Anterior cingulate cortex (tissue), 58 donors: ENCODE measurements at regions not wholly inside any gene's neighbourhood (a gene's known extent, or its start where the extent isn't known, plus 50 kb on each side); places are given as distances from the start of the nearest gene placed in this dataset.
A peak's percentile ranks its signal among the peaks of the same experiment; 100 is the strongest.

ENCODE experiments used
- DNase-seq, 58 donors: peaks; one replicate each; lab custom pipeline; 2025; lab: John Stamatoyannopoulos, UW

- no peak for DNase-seq
These were observed 363.0 kb downstream of the MID1IP1 start for GRCh38 chrX:39164212-39164611.

- DNase-seq = no peak
These were observed 363.9 kb downstream of the MID1IP1 start for GRCh38 chrX:39165185-39165584.

GRCh38 chrX:39165773-39166172, 364.5 kb downstream of the MID1IP1 start:
- no peak for DNase-seq

DNA sequence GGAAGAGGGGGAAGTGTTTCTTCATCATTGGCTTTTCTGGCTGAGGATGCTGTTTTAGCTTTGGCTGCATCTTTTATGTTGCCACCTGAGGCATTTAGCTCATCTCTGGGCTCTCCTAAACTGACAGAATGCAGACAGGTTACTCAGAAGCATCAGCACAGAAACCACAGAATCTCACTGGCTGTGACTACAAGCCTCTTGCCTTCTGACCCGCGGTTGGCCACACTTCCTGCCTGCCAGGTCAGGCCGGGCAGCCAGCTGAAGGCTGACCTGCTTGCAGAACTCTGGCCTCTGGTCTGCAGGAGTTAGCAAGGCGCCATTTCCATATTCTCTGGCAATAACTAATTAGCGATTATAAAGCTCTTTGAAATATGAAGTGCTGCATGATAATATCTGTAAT, 366.5 kb downstream of the MID1IP1 start:
- DNase-seq = no peak

DNA sequence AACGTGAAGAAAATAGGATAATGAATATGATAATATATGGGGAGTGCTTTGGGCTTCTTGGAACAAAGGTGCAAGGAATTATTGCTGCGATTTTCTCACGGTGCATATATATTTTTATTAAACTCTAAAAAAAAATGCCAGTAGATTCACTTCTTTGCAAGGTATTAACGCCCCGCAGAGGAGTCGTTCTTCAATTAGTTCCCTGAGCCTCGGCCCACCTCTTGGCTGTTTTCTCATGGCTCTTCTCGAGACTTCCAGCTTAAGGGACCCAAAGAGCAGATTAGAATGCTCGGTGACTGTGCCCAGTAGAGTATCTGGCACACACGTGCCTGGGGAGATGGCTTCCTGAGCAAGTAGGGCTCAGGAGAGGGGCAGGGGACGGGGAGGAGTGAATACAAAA, 367.4 kb downstream of the MID1IP1 start:
- DNase-seq = no peak

- DNase-seq = no peak
These were observed 368.7 kb downstream of the MID1IP1 start for GRCh38 chrX:39169976-39170375.

DNA sequence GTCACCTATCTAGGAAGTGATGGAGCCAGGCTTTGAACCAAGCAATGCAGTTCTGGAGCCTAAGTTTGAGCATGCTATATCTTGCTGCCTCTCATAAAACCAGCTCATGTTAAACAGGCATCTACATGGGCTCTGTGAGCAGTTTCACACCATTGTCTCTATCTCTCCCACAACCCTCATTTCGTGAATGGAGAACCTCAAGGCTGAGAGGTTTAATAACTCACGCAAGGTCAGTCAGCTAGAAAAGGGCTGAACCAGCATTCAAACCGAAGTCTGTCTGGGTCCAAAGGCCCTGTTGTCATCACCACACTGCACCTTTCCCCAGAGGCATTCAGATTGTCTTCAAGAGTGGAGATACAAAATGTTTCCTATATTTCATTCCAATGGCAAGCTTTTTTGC, 369.2 kb downstream of the MID1IP1 start:
- DNase-seq = no peak

GRCh38 chrX:39171686-39172085, 370.4 kb downstream of the MID1IP1 start:
- DNase-seq = no peak

DNA sequence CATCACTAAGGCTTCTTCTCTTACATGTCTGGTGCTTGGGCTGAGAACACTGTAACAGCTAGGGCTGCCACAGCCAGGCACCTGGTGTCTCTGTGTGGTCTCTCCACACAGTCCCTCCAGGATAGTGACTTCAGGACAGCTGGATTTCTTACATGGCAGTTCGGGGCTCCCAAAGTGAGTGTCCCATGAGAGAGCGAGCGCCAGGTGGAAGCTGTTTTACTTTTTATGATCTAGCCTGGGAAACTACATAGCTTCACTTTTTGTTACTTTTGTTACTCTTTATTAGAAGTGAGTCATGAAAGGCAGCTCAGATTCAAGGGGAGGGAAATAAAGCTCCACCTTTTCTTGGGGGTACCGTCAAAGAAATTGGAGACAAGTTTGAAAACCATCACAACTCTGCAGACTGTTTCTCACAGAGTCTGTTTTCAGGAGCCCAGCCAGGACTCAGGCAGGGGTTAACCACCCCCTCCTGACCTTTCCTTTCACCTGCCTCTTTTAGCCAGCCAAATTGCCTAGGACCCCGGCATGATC, 373.0 kb downstream of the MID1IP1 start:
- DNase-seq = no peak

GRCh38 chrX:39174772-39175417, 373.6 kb downstream of the MID1IP1 start:
- no peak for DNase-seq

DNA sequence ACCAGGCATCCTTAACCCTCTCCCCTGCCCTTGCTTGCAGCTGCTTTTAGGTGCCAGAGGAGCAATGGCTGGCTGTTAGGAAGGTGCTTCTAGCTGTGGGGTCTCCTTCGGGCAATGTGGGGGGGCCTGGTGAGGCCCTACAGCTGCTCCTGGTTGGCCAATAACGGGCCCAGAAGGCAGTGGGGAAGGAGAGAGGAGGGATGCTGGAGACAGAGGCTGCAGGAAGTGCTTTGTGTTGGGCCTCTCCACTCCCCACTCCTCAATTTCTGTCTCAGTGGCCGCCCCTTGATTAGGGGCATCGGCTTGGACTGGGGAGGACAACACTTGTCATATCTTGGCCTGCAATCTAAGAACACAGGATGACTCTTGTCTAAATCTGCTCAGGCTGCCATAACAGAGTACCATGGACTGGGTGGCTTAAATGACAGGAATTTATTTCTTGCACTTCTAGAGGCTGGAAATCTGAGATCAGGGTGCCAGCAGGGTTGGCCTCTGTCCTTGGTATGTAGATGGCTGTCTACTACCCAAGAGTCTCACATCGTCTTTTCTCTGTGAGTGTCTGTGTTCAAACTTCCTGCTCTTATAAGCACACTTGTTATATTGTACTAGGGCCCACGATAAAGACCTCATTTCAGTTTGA, 374.3 kb downstream of the MID1IP1 start:
- no peak for DNase-seq

DNA sequence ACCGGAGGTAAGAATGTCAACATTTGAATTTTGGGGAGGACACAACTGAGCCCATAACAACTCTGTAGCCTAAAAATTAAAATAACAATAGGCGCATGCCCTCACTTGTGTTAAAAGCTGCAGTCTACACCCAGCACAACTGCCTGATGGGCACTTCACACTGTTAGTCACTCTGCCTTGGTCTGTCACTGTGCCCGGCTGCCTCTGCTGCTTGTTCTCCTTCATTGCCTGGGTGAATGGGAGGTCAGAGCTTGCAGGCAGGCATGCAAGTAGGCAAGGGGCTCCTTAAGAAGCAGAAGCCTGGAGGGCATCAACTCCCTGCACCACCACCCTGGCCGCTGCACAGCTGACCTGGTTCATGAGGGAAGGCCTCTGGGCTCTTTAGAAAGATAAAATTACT, 374.8 kb downstream of the MID1IP1 start:
- DNase-seq = no peak

DNA sequence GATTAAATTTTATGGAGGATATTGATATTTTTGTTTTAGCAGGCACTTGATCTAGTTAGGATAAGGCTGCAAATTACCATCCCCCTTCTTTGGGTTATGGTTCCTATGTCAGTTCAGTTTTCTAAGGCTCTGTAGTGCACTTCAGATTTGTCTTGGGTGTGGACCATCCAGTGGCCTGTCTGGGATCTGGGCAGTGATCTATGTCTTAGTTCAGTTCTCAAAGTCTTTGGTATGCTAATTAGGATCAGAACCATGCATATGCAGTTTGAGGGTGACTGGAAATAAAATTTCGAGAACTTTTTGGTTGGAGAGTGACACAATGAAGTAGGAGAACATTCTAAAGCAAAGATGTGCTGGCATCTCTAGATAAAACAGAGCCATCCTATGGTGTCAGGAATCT, 388.2 kb downstream of the MID1IP1 start:
- DNase-seq = no peak

GRCh38 chrX:39194673-39195072, 393.4 kb downstream of the MID1IP1 start:
- DNase-seq = no peak

GRCh38 chrX:39195156-39195555, 393.9 kb downstream of the MID1IP1 start:
- DNase-seq = peak in 19 of 58 donors; percentile 0 to 23 (median 2)

GRCh38 chrX:39196192-39197102, 395.2 kb downstream of the MID1IP1 start:
- DNase-seq = no peak

- no peak for DNase-seq
These were observed 398.2 kb downstream of the MID1IP1 start for GRCh38 chrX:39199429-39199828.

- DNase-seq = no peak
These were observed 400.2 kb downstream of the MID1IP1 start for GRCh38 chrX:39201305-39201990.

GRCh38 chrX:39202641-39203040, 401.4 kb downstream of the MID1IP1 start:
- DNase-seq = no peak

DNA sequence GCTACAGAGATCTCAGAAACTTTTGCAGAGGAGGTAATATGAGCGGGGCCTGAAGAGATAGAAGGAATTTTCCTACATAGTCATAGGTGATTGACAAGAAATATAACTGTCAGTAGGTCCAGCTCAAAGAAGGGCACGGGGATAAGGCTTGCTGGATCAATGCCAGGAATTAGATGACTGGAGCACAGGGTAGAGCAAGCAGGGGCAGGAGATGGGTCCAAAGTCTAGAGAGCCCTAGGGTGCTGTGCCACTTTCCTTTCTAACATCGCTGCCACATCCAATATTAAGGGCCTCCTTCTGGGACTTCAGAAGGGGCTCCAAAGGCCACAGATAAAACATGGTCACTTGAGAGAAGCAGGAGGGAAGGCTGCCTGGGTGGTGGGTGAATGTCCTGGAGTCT, 402.2 kb downstream of the MID1IP1 start:
- DNase-seq = no peak

GRCh38 chrX:39204353-39204752, 403.1 kb downstream of the MID1IP1 start:
- DNase-seq = no peak
